ENCODE measurements at regions not wholly inside any gene's neighbourhood (a gene's known extent, or its start where the extent isn't known, plus 50 kb on each side); places are given as distances from the start of the nearest gene placed in this dataset.

- ChIA-PET SMC1A (ENCODE audit: uncharacterized antibody, unreplicated experiment) (no interaction called here), RAD21 (ENCODE audit: unreplicated experiment) (no interaction called here), POLR2A (no interaction called here), CTCF (no interaction called here)
- DNase-seq (ENCODE audit: low read depth, low spot score) (no peak), ATAC-seq (no peak), FAIRE-seq (no peak)
- BruUV-seq (replicated peaks), result no TSS peak
- Histone ChIP-seq H4K20me1 (ENCODE audit: control insufficient read depth, insufficient read depth) (no peaks in the 10 kb centered on the region), H3K4me3 (no peak overlapping the region), H2AFZ (ENCODE audit: control insufficient read depth, low read depth, low read length) (no peak overlapping the region), H3K9me3 (replicated peaks; ENCODE audit: control insufficient read depth, insufficient read depth, low read length) (no peaks in the 10 kb centered on the region), H3K4me2 (ENCODE audit: control insufficient read depth, insufficient read depth) (no peak overlapping the region), H3K36me3 (ENCODE audit: control insufficient read depth in 2 of 2, insufficient read depth in 2 of 2, low read length in 1 of 2) (no peaks in the 10 kb centered on the region), H3K9ac (ENCODE audit: control insufficient read depth, insufficient read depth, low read length) (no peak overlapping the region), H3K27ac (ENCODE audit: control insufficient read depth, insufficient read depth) (no peak overlapping the region), H3K79me2 (ENCODE audit: control insufficient read depth, insufficient read depth, low read length) (no peaks in the 10 kb centered on the region), H3K27me3 (replicated peaks in 1 of 2; ENCODE audit: control insufficient read depth in 2 of 2, insufficient read depth in 2 of 2, low read length in 1 of 2) (no peaks in the 10 kb centered on the region), H3K4me1 (ENCODE audit: control insufficient read depth, insufficient read depth, low read length) (no peaks in the 10 kb centered on the region)
- no peak for TF ChIP-seq USF1 (IDR thresholded peaks at IDR 0.05; ENCODE audit: borderline replicate concordance, extremely low read length, insufficient read depth, low read depth, low read length)
- TF ChIP-seq ASH2L (IDR thresholded peaks at IDR 0.05; ENCODE audit: borderline replicate concordance, low read depth), result no peak
- no peak for TF ChIP-seq MYB (IDR thresholded peaks at IDR 0.05; ENCODE audit: borderline replicate concordance, low read depth, low read length)
- no peak for TF ChIP-seq STAT3 (IDR thresholded peaks at IDR 0.05; ENCODE audit: low read depth, low read length)
- no peak for TF ChIP-seq TCF12 (IDR thresholded peaks at IDR 0.05; ENCODE audit: low read depth, low read length)
- no peak for TF ChIP-seq ZNF274 (IDR thresholded peaks at IDR 0.05; ENCODE audit: insufficient read depth, insufficient read length)
- TF ChIP-seq YY1 (IDR thresholded peaks at IDR 0.05; ENCODE audit: low read depth, low read length), result no peak
- no peak for TF ChIP-seq ZBTB33 (IDR thresholded peaks at IDR 0.05)
- no peak for TF ChIP-seq RELA (IDR thresholded peaks at IDR 0.05; ENCODE audit: borderline replicate concordance, partially characterized antibody)
- TF ChIP-seq MEF2A (IDR thresholded peaks at IDR 0.05; ENCODE audit: insufficient read depth, low read depth, low read length), result no peak
- intact Hi-C loops (cut with micrococcal nuclease; ENCODE audit: unreplicated experiment) (no loop called here), in situ Hi-C loops (cut with MboI) (no loop called here)
- 47% methylated on average over 3 of the region's 3 CpGs for WGBS (ENCODE audit: insufficient coverage, insufficient replicate concordance, low lambda C conversion rate, missing lambda C conversion rate)
Measured at GRCh38 chr2:118421648-118422047, 333.4 kb downstream of the INSIG2 start.

All from GM12878 (cell line).